Suppressor macrophage (primary cell): ENCODE measurements at regions not wholly inside any gene's neighbourhood (a gene's known extent, or its start where the extent isn't known, plus 50 kb on each side); places are given as distances from the start of the nearest gene placed in this dataset.

Source experiments
- DNase-seq, 4 experiments: peaks; one replicate each; pipeline ENCODE4 v3.0.0-alpha.2; 2020 to 2022

DNA sequence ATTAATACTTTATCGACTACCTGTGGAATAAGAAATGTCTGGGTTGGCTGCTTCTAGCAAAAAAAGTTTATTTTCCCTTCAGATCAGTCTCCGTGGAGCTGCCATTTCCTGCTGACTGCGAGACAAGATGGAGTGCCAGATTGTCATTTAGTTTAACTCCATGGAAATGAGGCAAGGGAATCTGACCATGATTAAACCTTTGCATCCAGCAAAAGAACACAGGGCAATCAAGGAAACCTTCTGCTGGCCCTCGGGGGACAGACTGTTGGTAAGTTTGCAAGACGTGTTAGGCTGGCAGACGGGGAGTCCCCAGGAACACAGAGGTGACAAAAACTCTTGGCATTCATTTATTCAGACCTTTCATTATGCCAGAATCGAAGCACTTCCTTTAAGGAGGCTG is 52.2 kb upstream of the SPACA1 start:
- no peak for DNase-seq

DNA sequence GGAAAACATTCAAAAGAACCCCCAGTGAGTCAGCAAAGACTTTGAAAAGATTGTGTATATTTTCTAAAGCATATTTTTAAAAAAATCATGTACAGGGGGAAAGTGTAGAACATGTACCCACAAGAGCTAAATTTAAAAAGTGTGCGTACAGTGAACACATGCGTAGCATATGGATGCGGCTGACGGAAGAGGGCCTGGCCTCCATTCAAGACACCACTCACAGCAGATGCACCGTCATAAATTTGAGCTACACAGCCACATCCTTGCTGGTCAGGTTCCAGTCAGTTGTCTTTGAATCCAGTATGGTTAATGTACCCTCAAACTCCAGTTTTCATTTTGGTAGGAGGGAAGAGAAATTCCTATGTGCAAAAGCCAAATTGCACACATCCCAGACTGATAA is 54.3 kb upstream of the SPACA1 start:
- no peak for DNase-seq

GRCh38 chr6:87990871-87991270 is 56.8 kb upstream of the SPACA1 start:
- DNase-seq, result no peak

DNA sequence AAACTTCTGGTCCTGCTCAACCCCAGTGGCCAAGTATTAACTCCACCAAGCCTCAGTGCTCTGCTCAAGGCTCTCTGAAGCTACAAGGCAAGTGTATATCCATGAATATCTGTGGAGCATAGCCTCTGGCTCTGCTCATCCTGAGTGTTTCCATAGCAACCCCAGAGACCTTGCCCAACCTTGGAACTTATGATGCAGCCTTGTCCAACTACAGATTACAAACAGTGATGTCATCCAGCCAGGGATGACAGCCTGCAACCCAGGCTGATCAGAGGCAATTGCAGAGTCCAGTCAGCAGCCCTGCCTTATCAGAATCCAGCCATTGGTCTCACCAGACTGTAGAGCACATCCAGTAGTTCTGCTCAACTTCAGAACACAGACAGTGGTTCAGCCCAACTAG is 65.5 kb upstream of the SPACA1 start:
- DNase-seq, result no peak

DNA sequence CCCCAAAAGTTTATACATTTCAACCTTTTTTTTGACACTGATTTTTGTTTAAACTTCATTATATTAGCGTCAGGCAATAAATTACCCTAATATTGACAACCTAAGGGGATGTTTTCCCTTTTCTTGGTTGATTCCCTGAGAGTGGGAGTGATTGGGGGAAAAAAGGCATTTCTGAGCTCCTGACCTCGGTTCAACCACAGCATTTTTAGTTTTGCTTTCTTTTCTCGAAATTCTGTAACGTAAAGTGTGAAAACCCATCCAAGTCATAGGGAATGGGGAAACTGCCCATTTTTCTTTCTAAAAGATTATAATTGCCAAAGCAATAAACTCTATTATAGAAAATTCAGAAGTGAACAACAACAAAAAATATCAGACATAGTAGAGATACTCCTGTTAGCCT is 67.9 kb upstream of the SPACA1 start:
- DNase-seq, result no peak

DNA sequence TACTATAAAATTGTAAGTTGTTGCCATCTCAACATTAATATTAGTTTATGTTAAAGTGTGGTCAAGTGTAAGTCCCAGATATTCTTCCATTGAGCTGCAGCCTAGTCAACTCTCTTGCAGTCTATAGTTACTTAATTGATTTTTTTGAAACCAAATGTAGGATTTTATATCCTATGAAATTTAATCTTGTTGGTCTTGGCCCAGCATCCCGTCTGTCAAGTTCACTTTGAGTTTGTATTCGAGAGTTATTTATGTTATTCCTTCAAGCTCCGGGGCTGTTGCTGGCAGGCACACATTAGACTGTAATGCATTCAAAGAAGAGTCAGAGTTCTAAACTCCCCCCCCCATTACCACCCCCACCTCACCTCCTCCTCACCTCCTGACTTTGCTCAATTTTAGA is 71.0 kb upstream of the SPACA1 start:
- DNase-seq, result no peak

DNA sequence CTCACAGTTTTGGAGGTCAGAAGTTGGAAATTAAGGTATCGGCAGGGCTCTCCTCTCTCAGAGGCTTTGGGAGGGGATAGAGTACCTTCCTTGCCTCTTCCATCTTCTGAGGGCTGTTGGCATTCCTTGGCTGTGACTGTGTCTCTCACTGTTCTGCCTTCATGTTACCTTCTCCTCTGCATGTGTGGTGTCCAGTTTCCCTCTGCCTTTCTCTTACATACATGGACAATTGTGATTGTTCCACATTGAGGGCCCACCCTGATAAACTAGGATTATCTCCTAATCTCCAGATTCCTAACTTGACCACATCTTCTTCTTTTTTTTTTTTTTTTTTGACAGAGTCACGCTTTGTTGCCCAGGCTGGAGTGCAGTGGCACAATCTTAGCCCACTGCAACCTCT is 72.1 kb upstream of the SPACA1 start:
- DNase-seq, result no peak

DNA sequence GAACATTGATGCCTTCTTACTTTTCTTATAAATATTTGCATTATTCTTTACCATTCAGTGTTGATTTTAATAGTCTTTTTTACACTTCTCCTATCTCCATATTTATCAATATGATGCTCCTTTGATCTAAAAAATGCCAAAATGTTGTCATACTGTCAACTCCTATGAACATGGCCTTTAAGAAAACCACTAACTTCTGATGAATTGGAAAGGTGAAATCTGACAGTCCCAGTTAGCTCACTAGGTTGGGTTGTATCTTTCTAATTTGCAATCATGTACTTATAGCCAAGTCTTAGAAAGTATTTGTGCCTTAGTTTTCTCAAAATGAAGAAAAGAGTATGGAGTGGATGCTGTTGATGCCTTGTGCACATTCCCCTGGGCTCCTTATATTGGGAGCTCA is 75.4 kb upstream of the SPACA1 start:
- no peak for DNase-seq

GRCh38 chr6:87971605-87972262 is 75.9 kb upstream of the SPACA1 start:
- DNase-seq, result no peak

DNA sequence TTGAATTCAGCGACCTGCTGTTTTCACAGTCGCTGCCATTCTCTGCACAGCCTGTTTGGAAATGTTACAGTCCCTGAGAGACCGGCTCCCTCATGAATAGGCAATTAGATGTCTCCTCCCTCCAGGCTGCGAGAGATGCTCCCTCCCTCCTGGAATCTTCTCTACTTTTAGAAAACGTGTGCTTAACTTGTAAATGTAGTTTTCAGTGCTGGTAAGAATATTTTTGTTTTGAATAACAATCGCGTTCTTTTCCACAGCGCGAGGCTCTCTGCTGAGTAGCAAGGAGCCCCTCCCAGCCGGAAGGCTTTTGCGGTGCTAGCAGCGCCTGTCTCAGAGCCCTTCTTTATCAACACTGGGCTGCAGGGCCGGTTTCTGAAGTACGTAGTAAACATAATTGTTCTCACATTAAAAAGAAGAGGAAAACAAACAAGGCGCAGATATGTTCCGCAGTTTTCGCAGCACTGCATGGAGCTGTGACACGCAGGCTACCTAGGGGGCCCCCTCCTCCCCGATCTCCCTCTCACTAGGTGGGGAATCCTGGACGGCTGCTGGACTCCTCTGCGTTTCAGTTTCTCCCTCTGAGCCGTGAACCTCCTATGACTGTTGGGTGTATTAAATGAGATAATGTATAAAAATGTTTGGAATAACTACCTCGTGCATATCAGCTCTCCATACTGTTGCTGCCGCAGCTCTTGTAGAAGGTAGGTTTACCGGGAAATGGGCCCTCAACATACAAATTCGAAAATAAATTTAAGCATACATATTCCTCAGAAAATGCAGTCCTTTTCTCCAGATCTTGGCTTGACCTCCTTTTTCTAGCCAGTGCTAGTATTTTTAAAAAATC is 79.0 kb upstream of the SPACA1 start:
- DNase-seq, result no peak

DNA sequence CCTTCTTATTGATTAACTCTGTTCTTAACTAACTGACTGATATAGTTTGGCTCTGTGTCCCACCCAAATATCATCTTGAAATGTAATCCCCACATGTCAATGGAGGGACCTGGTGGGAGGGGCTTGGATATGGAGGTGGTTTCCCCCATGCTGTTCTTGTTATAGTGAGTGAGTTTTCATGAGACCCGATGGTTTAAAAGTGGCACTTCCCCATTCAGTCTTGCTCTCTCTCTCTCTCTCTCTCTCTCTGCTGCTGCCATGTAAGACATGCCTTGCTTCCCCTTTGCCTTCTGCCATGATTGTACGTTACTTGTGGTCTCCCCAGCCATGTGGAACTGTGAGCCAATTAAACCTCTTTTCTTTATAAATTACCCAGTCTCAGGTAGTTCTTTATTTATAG is 81.8 kb upstream of the SPACA1 start:
- DNase-seq, result no peak

DNA sequence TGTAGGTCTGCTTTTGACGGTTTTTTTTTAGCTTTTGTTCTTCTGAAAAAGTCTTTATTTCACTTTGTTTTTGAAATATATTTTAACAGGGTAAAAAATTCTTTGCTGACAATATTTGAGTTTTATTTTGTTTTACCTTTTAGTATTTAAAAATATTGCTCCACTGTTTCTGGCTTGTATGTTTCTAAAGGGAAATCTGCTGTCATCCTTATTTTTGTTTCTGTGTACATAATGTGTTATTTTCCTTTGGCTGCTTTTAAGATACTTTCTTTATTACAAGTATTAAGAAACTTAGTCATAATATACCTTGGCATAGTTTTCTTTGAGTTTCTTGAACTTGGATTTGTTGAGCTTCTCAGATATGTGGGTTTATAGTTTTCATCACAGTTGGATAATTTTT is 88.6 kb upstream of the SPACA1 start:
- DNase-seq, result no peak

DNA sequence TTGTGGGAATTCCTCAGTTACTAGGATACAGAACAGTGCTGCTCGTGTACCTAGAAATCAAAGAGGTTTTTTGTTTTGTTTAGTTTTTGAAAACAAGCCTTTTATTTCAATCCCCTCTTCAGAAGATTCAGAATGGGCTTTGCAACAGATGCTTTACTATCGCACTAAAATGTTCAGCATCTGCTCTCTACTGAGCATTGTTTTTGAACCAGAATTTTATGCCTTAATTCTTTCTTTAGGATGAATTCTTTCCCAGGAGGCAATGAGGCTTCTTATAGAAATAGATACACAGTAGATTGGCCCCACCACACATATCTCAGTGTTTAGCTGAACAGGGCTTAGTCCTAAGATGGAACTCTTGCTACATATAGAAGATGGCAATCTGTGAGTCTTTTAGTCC is 95.9 kb upstream of the SPACA1 start:
- no peak for DNase-seq

DNA sequence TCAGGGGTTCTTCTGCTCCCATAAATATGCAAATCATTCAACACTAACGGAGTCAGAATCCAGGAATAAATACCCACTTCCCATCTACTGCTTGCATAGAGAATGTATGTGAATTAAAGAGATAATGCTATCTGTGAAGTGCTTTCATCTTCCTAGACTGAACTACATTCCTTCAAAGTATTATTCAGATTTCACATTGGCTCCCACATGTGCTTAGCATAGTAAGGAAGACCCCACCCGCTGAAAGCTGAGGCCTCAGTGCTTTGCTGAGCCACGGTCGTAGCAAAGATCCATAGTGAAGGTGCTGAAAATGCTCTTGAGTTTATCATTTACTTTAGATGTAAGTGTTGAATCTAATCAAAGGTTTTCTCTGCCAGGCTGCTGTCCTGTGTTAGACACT is 97.0 kb upstream of the SPACA1 start:
- DNase-seq, result no peak

GRCh38 chr6:87949194-87949593 is 98.4 kb upstream of the SPACA1 start:
- DNase-seq, result no peak

DNA sequence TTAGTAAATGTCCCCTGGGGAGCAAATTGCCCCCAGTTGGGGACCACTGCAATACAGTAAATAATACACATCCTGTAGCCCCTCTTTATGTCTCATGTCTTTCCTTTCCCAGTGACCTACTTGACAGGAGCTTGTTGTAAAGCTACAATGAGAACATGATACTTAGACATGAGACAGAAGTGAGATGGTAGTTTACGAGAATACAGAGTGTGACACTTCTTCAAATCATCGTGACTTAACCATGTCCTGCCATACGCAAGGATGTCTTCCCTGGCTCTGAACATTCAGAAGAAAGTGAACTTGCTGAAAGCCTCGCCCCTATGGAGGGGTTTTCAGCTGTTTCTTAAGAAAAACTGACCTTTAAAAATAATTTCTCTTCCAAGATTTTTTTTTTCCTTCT is 101.0 kb upstream of the SPACA1 start:
- no peak for DNase-seq

DNA sequence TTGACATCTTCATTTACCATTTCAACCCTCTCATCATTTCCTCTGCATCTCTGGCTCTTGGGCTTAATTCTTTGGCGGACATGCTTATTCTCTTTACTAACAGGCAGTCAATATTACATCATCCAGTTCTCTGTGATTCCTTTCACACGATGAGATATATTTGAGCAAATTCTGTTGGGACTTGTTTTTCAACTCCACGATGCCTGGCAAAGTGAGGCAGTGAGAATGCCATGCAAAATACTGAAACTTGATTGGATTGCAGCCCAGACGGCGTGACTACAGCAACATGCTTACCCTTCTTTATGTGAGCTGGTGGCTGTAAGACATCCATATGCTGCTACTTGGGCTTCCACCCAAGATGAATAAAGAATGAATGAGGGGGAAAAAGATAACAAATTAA is 101.7 kb upstream of the SPACA1 start:
- DNase-seq, result no peak

GRCh38 chr6:87945181-87945580 is 102.5 kb upstream of the SPACA1 start:
- no peak for DNase-seq

DNA sequence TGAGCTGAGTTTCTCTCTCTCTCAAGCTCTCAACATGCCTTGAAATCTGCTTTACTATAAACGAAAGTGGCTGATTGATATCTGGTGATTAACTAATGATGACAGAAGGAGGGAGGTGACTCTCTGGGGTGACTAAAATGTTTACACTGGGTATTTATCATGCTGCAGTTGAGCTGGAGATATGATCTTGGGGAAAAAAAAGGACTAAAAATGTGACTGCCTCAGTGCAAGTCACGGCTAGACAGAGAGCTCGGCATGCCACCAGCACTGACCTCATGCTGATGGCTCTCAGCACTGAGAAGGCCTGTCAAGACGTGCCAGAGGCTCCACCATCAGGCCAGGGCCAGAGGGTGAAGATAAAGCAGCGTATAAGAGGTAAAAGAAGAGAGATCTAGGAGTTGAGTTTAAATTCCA is 103.1 kb upstream of the SPACA1 start:
- no peak for DNase-seq

- no peak for DNase-seq
These were observed 104.5 kb upstream of the SPACA1 start for GRCh38 chr6:87943191-87943590.

DNA sequence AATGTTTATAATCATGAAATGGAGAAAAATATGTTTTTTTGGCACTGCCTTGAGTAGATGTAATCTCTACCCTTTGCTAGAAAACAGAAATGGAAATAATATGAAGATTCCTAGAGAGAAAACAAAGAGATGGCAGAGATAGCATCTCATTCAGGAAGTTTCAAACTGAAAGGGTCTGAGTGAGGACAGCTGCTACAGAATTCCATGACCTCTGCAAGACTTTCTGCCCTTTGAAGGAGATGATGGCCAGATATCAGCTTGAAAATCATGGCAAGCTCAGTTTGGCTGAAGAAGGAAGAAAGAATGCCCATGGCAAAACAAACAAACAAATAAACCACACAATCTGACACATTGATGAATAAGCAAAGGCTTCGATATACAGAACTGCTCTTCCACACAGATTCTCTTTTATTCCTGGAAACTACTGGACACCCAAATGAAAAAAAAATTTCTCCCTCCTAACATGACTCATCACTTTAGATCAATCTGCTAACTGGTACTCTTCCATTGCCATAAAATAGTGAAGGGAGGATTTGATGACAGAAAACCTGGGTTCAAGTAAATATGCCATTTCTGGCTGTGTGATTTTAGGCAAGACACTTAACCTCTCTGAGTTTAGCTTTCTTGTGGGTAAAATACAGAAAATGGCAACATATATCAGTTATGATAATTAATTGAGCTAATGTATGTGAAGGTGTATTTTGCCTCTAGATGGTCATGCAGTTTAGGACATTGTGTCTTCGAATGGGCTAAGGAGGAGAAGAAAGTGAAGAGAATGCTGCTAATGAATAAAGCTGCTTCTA is 105.9 kb upstream of the SPACA1 start:
- DNase-seq, result no peak

DNA sequence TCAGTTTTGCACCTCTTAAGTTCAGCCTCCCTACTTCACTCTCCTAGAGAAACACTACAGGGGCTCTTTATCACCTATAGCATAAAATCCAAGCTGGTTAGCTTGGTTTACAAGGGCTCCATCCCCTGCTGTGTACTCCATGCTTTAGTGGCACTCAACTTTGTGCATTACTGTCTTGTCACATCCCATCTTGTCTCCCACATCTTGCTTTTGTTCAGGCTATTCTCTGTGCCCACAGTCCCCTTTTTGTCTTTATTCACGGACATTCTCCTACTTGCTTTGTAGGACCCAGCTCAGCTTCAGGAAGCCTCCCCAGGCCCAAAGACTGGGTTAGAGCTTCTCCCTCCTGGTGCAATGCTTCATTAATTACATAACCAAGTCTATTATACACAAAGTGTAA is 107.9 kb upstream of the SPACA1 start:
- no peak for DNase-seq

DNA sequence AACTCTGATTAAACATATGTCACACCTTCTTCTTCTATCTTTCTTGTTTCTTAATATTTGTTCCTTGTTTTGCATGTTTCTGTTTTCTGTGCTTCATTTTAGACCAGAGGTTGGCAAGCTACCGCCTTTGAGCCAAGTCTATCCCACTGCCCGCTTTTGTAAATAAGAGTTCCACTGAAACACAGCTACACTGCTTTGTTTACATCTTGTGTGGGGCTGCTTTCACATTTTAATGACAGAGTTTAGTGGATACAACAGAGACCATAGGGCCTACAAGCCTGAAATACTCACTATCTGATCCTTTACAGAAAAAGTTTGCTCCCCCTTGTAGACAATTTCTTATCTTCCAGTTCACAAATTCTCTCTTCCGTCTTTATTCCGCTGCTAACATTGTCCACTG is 109.4 kb upstream of the SPACA1 start:
- DNase-seq, result no peak

DNA sequence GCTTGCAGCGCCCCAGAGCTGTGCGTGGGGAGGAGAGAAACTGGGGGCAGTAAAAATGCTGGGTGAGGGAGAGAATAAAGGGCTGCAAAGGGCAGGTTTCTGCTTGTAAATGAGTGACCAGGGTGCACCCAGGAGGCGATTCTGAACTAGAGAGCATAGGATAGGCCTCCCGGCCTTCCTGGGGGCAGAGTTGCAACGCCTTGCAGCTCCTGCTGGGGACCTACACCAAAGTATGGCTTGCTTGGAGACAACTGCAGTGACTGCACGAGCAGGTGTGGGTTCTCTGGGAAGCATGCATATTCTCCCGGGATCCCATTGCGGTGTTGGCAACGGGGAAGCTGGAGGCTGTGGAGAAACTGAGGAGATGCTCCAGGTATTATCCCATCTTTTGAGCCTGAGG is 111.6 kb upstream of the SPACA1 start:
- no peak for DNase-seq
